B cell (primary cell): ENCODE measurements at regions not wholly inside any gene's neighbourhood (a gene's known extent, or its start where the extent isn't known, plus 50 kb on each side); places are given as distances from the start of the nearest gene placed in this dataset.

Source experiments
- ATAC-seq: fragments of 200-7000 bp; cut with Tn5 transposase; one replicate; pipeline ENCODE4 v1.10.0; 2021; ENCODE audit warnings: low read depth, mild to moderate bottlenecking, moderate number of reproducible peaks, moderate library complexity
- CTCF ChIA-PET: fragments of 350-600 bp; sonication (Branson Sonifier 250); formaldehyde crosslinking; loops from one replicate; lab custom pipeline; 2021; ENCODE audit warnings: antibody characterized with exemption, inconsistent platforms; lab: Charles Lee
- POLR2A ChIA-PET: fragments of 350-600 bp; sonication (Branson Sonifier 250); formaldehyde crosslinking; loops from one replicate; lab custom pipeline; 2021; ENCODE audit warnings: antibody characterized with exemption; lab: Charles Lee
- DNase-seq: peaks from one replicate; pipeline ENCODE4 v3.0.0; 2013
- H2AFZ ChIP-seq: 2 replicates; pipeline ENCODE4 v1.6.1; 2012; ENCODE audit warnings: mild to moderate bottlenecking, low read depth, low read length; ENCODE audit not compliant: insufficient read depth, poor library complexity, severe bottlenecking
- H3K27ac ChIP-seq, 2 donors: 1 replicate in 1 of 2; 2 replicates in 1 of 2; pipeline ENCODE4 v1.5.1; 2012 to 2013; ENCODE audit warnings: low read length in 2 of 2, mild to moderate bottlenecking in 2 of 2, moderate library complexity in 1 of 2
- H3K27me3 ChIP-seq, 4 experiments: fragments of 200-600 bp in 1 of 4; sonication (generic) in 1 of 4; replicated peaks in 1 of 4; 1 replicate in 2 of 4; 2 replicates in 2 of 4; pipeline versions ENCODE4 v1.6.1 to v1.7.0; 2013 to 2016; ENCODE audit warnings: low read length in 3 of 4, mild to moderate bottlenecking in 2 of 4, mixed read lengths in 1 of 4, moderate library complexity in 1 of 4; ENCODE audit not compliant: insufficient read depth in 4 of 4, control insufficient read depth in 3 of 4; ENCODE audit errors: control extremely low read depth in 1 of 4
- H3K36me3 ChIP-seq, 2 experiments: replicated peaks in 1 of 2; 1 replicate in 1 of 2; 2 replicates in 1 of 2; pipeline versions ENCODE4 v1.6.1 to v1.7.1; 2013; ENCODE audit warnings: low read length in 1 of 2; ENCODE audit not compliant: insufficient read depth in 2 of 2, control insufficient read depth in 1 of 2; ENCODE audit errors: control extremely low read depth in 1 of 2, extremely low read depth in 1 of 2
- H3K4me1 ChIP-seq, 2 donors: fragments of 200-600 bp in 1 of 2; sonication (generic) in 1 of 2; 1 replicate in 1 of 2; 2 replicates in 1 of 2; pipeline versions ENCODE4 v1.5.1 to v1.6.1; 2013 to 2017; ENCODE audit warnings: low read length in 2 of 2; ENCODE audit not compliant: control insufficient read depth in 2 of 2, insufficient read depth in 2 of 2
- H3K4me2 ChIP-seq: replicated peaks from 2 replicates; pipeline ENCODE3; 2012; ENCODE audit warnings: mild to moderate bottlenecking, low read depth, low read length; ENCODE audit not compliant: poor library complexity, severe bottlenecking
- H3K4me3 ChIP-seq, 5 experiments: fragments of 200-600 bp in 1 of 5; sonication (generic) in 1 of 5; 1 replicate in 3 of 5; 2 replicates in 2 of 5; pipeline versions ENCODE4 v1.5.1 to v1.7.0; 2011 to 2016; ENCODE audit warnings: low read length in 4 of 5, mild to moderate bottlenecking in 4 of 5, low read depth in 2 of 5, control low read depth in 1 of 5, moderate library complexity in 1 of 5; ENCODE audit not compliant: insufficient read depth in 1 of 5; ENCODE audit errors: control extremely low read depth in 1 of 5, extremely low read depth in 1 of 5
- H3K79me2 ChIP-seq: fragments of 200-600 bp; sonication (generic); one replicate; pipeline ENCODE4 v1.6.0; 2016; ENCODE audit warnings: low read length; ENCODE audit not compliant: control insufficient read depth, insufficient read depth
- H3K9ac ChIP-seq: fragments of 200-600 bp; sonication (generic); 2 replicates; pipeline ENCODE4 v1.6.1; 2017; ENCODE audit warnings: mild to moderate bottlenecking, low read length, moderate library complexity
- H3K9me3 ChIP-seq, 3 donors: one replicate each; pipeline versions ENCODE4 v1.6.1 to v1.7.1; 2013; ENCODE audit warnings: low read length in 2 of 3; ENCODE audit not compliant: control insufficient read depth in 2 of 3, insufficient read depth in 1 of 3; ENCODE audit errors: control extremely low read depth in 1 of 3
- H4K20me1 ChIP-seq: 2 replicates; pipeline ENCODE4 v1.6.0; 2012; ENCODE audit warnings: mild to moderate bottlenecking, low read length; ENCODE audit not compliant: insufficient read depth, control insufficient read depth, poor library complexity, severe bottlenecking
- H3K27ac Mint-ChIP-seq: one replicate; pipeline ENCODE4 v1.8.0; 2021; ENCODE audit warnings: mixed read lengths
- H3K27me3 Mint-ChIP-seq: one replicate; pipeline ENCODE4 v1.8.0; 2021; ENCODE audit warnings: mixed read lengths
- H3K4me1 Mint-ChIP-seq: one replicate; pipeline ENCODE4 v1.8.0; 2021; ENCODE audit warnings: mixed read lengths
- H3K4me3 Mint-ChIP-seq: one replicate; pipeline ENCODE4 v1.8.0; 2021; ENCODE audit warnings: mixed read lengths
- H3K9me3 Mint-ChIP-seq: one replicate; pipeline ENCODE4 v1.8.0; 2022; ENCODE audit warnings: mixed read lengths; ENCODE audit not compliant: insufficient read depth
- EZH2 ChIP-seq: IDR thresholded peaks from 2 replicates; pipeline ENCODE4 v1.6.1; 2012; ENCODE audit warnings: borderline replicate concordance, low read depth, mild to moderate bottlenecking, moderate library complexity, low read length; ENCODE audit not compliant: insufficient read depth, poor library complexity, severe bottlenecking
- WGBS: methylation state at CpG from one replicate; pipeline ENCODE4 v1.1.5; 2013; ENCODE audit warnings: missing lambda C conversion rate; ENCODE audit not compliant: insufficient coverage; 5-methylcytosine and 5-hydroxymethylcytosine counted together
- intact Hi-C: fragments of 100-400 bp; cut with micrococcal nuclease; formaldehyde crosslinking; loops from one replicate; pipeline ENCODE4 v1.10.0; 2022
- TF ChIP-seq, protein P1 (sequence below): fragments of 200-600 bp; IDR thresholded peaks from one replicate; pipeline ENCODE4 v1.8.0; 2022; ENCODE audit warnings: antibody characterized with exemption, mild to moderate bottlenecking

DNA sequence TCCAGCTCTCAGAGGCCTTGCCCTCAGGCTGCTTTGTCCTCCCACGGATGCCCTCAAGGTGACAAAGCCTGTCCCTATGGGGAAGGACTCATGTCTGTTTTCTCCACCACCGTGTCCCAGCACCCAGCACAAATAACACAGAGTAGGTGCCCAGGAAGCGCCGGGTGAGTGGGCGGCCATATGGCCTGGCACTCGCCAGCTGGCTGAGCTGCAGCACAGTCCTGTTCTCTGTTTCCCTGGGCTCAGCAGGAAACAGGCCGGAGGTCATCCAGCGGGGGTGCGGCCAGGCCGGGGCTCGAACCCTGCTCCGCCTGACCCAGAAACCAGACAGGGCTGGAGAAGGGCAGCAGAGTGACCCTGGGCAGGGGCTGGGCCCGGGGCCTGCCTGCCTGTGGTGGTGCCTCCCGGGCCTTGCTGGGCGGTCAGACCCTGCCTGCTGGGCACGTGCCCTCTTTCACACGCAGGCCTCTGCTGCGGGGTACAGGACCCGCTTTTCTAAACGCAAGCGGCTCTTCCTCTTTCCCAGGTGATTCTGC lies 139.0 kb upstream of the CIBAR2 start:
- Histone ChIP-seq H3K27ac (no peak overlapping the region), H3K4me3 (no peak overlapping the region), H3K79me2 (no peaks in the 10 kb centered on the region), H4K20me1 (no peaks in the 10 kb centered on the region), H2AFZ (no peak overlapping the region), H3K4me1 (no peaks in the 10 kb centered on the region), H3K9me3 (peaks cover 0 to 14% (median 0%) of the 10 kb centered on the region in 3 donors), H3K9ac (no peak overlapping the region), H3K36me3 (no peaks in the 10 kb centered on the region), H3K27me3 (peaks cover 0 to 7% (median 0%) of the 10 kb centered on the region in 4 experiments), H3K4me2 (no peak overlapping the region)
- ChIA-PET POLR2A (no interaction called here), CTCF (interaction anchor here (1.6 kb wide), 1 partner anchor 11 kb away, joined by 4 read pairs; no protein-coding TSS in a partner anchor)
- no peaks in the 10 kb centered on the region for H3K9me3 Mint-ChIP-seq
- H3K27me3 Mint-ChIP-seq, result peaks cover 20% of the 10 kb centered on the region
- H3K4me3 Mint-ChIP-seq, result no peak overlapping the region
- H3K27ac Mint-ChIP-seq, result no peak overlapping the region
- intact Hi-C loops, result no loop called here
- DNase-seq (no peak), ATAC-seq (no peak)
- WGBS, result 94% methylated on average over 21 of the region's 21 CpGs
- TF ChIP-seq, protein P1, sequence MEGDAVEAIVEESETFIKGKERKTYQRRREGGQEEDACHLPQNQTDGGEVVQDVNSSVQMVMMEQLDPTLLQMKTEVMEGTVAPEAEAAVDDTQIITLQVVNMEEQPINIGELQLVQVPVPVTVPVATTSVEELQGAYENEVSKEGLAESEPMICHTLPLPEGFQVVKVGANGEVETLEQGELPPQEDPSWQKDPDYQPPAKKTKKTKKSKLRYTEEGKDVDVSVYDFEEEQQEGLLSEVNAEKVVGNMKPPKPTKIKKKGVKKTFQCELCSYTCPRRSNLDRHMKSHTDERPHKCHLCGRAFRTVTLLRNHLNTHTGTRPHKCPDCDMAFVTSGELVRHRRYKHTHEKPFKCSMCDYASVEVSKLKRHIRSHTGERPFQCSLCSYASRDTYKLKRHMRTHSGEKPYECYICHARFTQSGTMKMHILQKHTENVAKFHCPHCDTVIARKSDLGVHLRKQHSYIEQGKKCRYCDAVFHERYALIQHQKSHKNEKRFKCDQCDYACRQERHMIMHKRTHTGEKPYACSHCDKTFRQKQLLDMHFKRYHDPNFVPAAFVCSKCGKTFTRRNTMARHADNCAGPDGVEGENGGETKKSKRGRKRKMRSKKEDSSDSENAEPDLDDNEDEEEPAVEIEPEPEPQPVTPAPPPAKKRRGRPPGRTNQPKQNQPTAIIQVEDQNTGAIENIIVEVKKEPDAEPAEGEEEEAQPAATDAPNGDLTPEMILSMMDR, result no peak
- no peak for TF ChIP-seq EZH2
- no peaks in the 10 kb centered on the region for H3K4me1 Mint-ChIP-seq

DNA sequence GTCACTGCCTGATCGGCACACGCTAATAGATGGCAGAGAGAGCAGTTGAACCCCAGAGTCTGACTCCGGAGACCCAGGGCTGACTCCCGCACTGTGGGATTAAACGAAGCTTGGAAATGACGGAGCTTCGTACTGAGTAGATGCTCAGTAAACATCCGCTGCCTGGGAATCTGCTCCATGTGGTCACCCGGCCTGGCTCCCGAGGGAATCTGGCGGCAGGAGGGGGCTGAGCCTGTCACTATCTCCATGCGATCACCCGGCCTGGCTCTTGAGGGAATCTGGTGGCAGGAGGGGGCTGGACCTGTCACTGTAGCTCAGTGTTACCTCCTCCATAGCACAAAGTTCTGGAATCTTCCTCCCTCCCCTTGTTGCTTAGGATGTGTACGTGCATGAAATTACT lies 139.7 kb upstream of the CIBAR2 start:
- ATAC-seq, result no peak

More for the DNA sequence above, 139.7 kb upstream of the CIBAR2 start:
- Histone ChIP-seq H3K4me2 (no peak overlapping the region), H3K9me3 (peaks cover 0 to 14% (median 0%) of the 10 kb centered on the region in 3 donors), H3K4me3 (no peak overlapping the region), H4K20me1 (no peaks in the 10 kb centered on the region), H3K27ac (no peak overlapping the region), H3K4me1 (no peaks in the 10 kb centered on the region), H2AFZ (no peak overlapping the region), H3K36me3 (no peaks in the 10 kb centered on the region), H3K9ac (no peak overlapping the region), H3K27me3 (peaks cover 0 to 7% (median 0%) of the 10 kb centered on the region in 4 experiments), H3K79me2 (no peaks in the 10 kb centered on the region)
- Mint-ChIP-seq H3K4me1 (no peaks in the 10 kb centered on the region), H3K27ac (no peak overlapping the region), H3K4me3 (no peak overlapping the region), H3K9me3 (no peaks in the 10 kb centered on the region), H3K27me3 (peaks cover 21% of the 10 kb centered on the region)
- ChIA-PET CTCF (interaction anchor here (0.9 to 2.4 kb wide), 5 partner anchors 10 to 164 kb away, joined by 3 to 12 read pairs (median 3); no protein-coding TSS in a partner anchor), POLR2A (no interaction called here)
- no peak for TF ChIP-seq EZH2
- TF ChIP-seq, protein P1, result no peak
- 98% methylated on average over 11 of the region's 14 CpGs for WGBS
- no peak for DNase-seq
- intact Hi-C loops, result no loop called here
